ENCODE measurements at regions not wholly inside any gene's neighbourhood (a gene's known extent, or its start where the extent isn't known, plus 50 kb on each side); places are given as distances from the start of the nearest gene placed in this dataset.

DNA sequence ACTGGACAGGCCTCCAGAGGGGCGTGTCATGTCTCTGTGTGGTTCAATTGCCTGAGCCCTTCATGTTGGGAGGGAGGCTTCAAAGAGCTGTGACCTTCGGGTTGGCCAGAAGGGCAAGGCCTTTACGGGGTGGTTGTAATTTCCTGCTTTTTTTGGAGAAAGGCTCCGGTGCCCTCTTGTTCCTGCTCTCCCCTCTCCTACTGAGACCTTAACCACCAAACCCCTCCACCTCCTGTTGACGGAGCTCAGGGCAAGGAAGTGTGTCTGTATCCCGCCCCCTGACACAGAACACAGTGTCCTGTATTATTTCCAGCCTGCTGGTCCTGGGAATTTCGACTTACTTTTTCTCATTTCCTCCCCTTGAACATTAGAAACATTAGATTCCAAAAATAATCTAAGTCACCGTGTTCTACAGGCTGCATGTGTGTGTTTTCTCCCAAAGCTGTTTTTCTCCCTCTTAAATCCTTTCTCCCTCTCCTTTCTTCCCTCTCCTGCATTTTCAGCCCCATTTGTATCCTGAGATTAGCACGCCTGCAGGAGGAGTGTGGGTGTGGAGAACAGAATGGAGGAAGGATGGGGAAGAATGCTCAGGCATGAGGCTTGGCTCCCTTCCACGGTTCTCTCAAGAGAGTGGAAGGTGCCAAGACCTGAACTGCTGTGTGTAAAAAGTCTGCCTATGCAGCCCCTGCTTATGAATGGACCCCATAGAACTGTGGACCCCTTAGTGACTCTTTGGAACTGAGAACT is 285.4 kb upstream of the ROPN1 start:
- TF ChIP-seq, protein P1, sequence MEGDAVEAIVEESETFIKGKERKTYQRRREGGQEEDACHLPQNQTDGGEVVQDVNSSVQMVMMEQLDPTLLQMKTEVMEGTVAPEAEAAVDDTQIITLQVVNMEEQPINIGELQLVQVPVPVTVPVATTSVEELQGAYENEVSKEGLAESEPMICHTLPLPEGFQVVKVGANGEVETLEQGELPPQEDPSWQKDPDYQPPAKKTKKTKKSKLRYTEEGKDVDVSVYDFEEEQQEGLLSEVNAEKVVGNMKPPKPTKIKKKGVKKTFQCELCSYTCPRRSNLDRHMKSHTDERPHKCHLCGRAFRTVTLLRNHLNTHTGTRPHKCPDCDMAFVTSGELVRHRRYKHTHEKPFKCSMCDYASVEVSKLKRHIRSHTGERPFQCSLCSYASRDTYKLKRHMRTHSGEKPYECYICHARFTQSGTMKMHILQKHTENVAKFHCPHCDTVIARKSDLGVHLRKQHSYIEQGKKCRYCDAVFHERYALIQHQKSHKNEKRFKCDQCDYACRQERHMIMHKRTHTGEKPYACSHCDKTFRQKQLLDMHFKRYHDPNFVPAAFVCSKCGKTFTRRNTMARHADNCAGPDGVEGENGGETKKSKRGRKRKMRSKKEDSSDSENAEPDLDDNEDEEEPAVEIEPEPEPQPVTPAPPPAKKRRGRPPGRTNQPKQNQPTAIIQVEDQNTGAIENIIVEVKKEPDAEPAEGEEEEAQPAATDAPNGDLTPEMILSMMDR (IDR thresholded peaks at IDR 0.05; ENCODE audit: insufficient read depth, low read length) = no peak
- no peak for TF ChIP-seq GABPA (IDR thresholded peaks at IDR 0.05; ENCODE audit: low read depth)
- TF ChIP-seq, protein P2, sequence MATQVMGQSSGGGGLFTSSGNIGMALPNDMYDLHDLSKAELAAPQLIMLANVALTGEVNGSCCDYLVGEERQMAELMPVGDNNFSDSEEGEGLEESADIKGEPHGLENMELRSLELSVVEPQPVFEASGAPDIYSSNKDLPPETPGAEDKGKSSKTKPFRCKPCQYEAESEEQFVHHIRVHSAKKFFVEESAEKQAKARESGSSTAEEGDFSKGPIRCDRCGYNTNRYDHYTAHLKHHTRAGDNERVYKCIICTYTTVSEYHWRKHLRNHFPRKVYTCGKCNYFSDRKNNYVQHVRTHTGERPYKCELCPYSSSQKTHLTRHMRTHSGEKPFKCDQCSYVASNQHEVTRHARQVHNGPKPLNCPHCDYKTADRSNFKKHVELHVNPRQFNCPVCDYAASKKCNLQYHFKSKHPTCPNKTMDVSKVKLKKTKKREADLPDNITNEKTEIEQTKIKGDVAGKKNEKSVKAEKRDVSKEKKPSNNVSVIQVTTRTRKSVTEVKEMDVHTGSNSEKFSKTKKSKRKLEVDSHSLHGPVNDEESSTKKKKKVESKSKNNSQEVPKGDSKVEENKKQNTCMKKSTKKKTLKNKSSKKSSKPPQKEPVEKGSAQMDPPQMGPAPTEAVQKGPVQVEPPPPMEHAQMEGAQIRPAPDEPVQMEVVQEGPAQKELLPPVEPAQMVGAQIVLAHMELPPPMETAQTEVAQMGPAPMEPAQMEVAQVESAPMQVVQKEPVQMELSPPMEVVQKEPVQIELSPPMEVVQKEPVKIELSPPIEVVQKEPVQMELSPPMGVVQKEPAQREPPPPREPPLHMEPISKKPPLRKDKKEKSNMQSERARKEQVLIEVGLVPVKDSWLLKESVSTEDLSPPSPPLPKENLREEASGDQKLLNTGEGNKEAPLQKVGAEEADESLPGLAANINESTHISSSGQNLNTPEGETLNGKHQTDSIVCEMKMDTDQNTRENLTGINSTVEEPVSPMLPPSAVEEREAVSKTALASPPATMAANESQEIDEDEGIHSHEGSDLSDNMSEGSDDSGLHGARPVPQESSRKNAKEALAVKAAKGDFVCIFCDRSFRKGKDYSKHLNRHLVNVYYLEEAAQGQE (IDR thresholded peaks at IDR 0.05; ENCODE audit: insufficient replicate concordance, low read depth) = no peak
